Progenitor cell of endocrine pancreas (in vitro differentiated cells): ENCODE measurements at regions not wholly inside any gene's neighbourhood (a gene's known extent, or its start where the extent isn't known, plus 50 kb on each side); places are given as distances from the start of the nearest gene placed in this dataset.

Source experiments
- DNase-seq: peaks from one replicate; pipeline ENCODE4 v3.0.0; 2021; ENCODE audit warnings: low spot score; ENCODE audit not compliant: unreplicated experiment
- H3K27ac Mint-ChIP-seq: 2 replicates; pipeline ENCODE4 v1.8.0; 2021; ENCODE audit warnings: mild to moderate bottlenecking, moderate library complexity, mixed read lengths
- H3K27me3 Mint-ChIP-seq: 2 replicates; pipeline ENCODE4 v1.8.0; 2021; ENCODE audit warnings: mixed read lengths
- H3K36me3 Mint-ChIP-seq: 2 replicates; pipeline ENCODE4 v1.8.0; 2022; ENCODE audit warnings: mixed read lengths; ENCODE audit not compliant: insufficient read depth
- H3K4me1 Mint-ChIP-seq: 2 replicates; pipeline ENCODE4 v1.8.0; 2021; ENCODE audit warnings: low read depth, mixed read lengths
- H3K4me3 Mint-ChIP-seq: 2 replicates; pipeline ENCODE4 v1.8.0; 2021; ENCODE audit warnings: low read depth, mild to moderate bottlenecking, moderate library complexity, mixed read lengths
- H3K9me3 Mint-ChIP-seq: 2 replicates; pipeline ENCODE4 v1.8.0; 2021; ENCODE audit warnings: low read depth, mixed read lengths
- CTCF ChIP-seq: fragments of 200-600 bp; sonication (generic); IDR thresholded peaks from one replicate; pipeline ENCODE4 v1.5.0; 2021; ENCODE audit warnings: antibody characterized with exemption, mild to moderate bottlenecking; ENCODE audit not compliant: unreplicated experiment

GRCh38 chr3:178263236-178263916, 272.9 kb upstream of the KCNMB2 start:
- Mint-ChIP-seq H3K27ac (no peak overlapping the region), H3K9me3 (no peaks in the 10 kb centered on the region), H3K4me3 (no peak overlapping the region), H3K36me3 (no peaks in the 10 kb centered on the region), H3K4me1 (peaks cover 16% of the 10 kb centered on the region), H3K27me3 (no peaks in the 10 kb centered on the region)
- no peak for TF ChIP-seq CTCF
- no peak for DNase-seq

- Mint-ChIP-seq H3K4me1 (peaks cover 1% of the 10 kb centered on the region), H3K27me3 (no peaks in the 10 kb centered on the region), H3K36me3 (no peaks in the 10 kb centered on the region), H3K27ac (no peak overlapping the region), H3K4me3 (no peak overlapping the region), H3K9me3 (peaks cover 3% of the 10 kb centered on the region)
- DNase-seq, result no peak
- TF ChIP-seq CTCF, result no peak
Observed at GRCh38 chr3:178267158-178267844, 268.9 kb upstream of the KCNMB2 start.

- DNase-seq, result no peak
- peaks cover 3% of the 10 kb centered on the region for H3K9me3 Mint-ChIP-seq
- no peaks in the 10 kb centered on the region for H3K4me1 Mint-ChIP-seq
- no peak for TF ChIP-seq CTCF
- H3K4me3 Mint-ChIP-seq, result no peak overlapping the region
- H3K27ac Mint-ChIP-seq, result no peak overlapping the region
- no peaks in the 10 kb centered on the region for H3K36me3 Mint-ChIP-seq
- H3K27me3 Mint-ChIP-seq, result no peaks in the 10 kb centered on the region
Observed at GRCh38 chr3:178270838-178271237, 265.4 kb upstream of the KCNMB2 start.

- H3K4me1 Mint-ChIP-seq, result no peaks in the 10 kb centered on the region
- H3K4me3 Mint-ChIP-seq, result no peak overlapping the region
- no peak for DNase-seq
- no peak overlapping the region for H3K27ac Mint-ChIP-seq
- H3K27me3 Mint-ChIP-seq, result no peaks in the 10 kb centered on the region
- H3K36me3 Mint-ChIP-seq, result no peaks in the 10 kb centered on the region
- no peak for TF ChIP-seq CTCF
- H3K9me3 Mint-ChIP-seq, result peaks cover 3% of the 10 kb centered on the region
Observed at GRCh38 chr3:178271740-178272387, 264.4 kb upstream of the KCNMB2 start.

- Mint-ChIP-seq H3K4me1 (peaks cover 4% of the 10 kb centered on the region), H3K27ac (no peak overlapping the region), H3K9me3 (peaks cover 3% of the 10 kb centered on the region), H3K36me3 (no peaks in the 10 kb centered on the region), H3K4me3 (no peak overlapping the region), H3K27me3 (no peaks in the 10 kb centered on the region)
- TF ChIP-seq CTCF, result no peak
- no peak for DNase-seq
Observed at GRCh38 chr3:178272841-178273240, 263.4 kb upstream of the KCNMB2 start.
